HG03432 (cell line): ENCODE measurements at regions not wholly inside any gene's neighbourhood (a gene's known extent, or its start where the extent isn't known, plus 50 kb on each side); places are given as distances from the start of the nearest gene placed in this dataset.
A peak's percentile ranks its signal among the peaks of the same experiment; 100 is the strongest.

Source experiments
- ATAC-seq: cut with Tn5 transposase; IDR thresholded peaks from one replicate; pipeline ENCODE4 v1.9.1; 2021; ENCODE audit warnings: mild to moderate bottlenecking, moderate library complexity; ENCODE audit not compliant: unreplicated experiment

- ATAC-seq = no peak
Observed at GRCh38 chr17:77306790-77307478, 166.2 kb downstream of the SEC14L1 start.

DNA sequence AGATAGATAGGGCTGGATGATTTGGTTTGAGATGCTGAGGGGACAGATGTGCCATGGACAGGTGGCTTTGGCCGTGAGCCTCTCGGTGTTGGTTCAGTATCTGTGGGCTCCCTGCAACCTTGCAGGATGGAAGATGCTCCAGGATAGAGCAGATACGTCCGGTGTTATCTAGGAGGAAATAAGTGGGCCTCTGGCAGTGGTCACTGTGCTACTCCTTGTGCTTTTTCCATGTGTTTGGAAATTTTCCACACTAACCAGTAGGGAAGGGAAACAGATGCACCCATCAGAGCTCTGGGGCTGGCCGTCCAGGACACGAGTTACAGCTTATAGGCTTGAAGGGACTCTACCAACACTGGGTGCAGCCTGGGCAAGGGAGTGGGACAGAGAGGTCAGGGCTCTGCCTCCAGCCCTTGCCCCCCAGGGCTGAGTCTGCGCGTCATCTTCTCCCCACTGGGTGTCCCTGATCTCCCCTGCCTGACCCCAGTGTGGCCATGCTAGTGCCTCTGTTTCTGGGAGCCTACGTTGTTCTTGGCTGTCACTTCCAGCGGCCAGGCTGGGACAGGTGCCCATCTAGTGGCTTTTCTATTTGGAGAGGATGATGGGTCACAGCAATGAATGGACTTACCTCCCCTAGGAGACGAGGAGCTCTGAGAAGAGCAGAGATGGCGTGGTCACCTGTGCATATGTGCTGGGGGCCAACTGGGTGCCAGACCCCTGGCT, 166.9 kb downstream of the SEC14L1 start:
- no peak for ATAC-seq

GRCh38 chr17:77308861-77309726, 168.3 kb downstream of the SEC14L1 start:
- no peak for ATAC-seq

GRCh38 chr17:77310336-77310735, 169.6 kb downstream of the SEC14L1 start:
- no peak for ATAC-seq

DNA sequence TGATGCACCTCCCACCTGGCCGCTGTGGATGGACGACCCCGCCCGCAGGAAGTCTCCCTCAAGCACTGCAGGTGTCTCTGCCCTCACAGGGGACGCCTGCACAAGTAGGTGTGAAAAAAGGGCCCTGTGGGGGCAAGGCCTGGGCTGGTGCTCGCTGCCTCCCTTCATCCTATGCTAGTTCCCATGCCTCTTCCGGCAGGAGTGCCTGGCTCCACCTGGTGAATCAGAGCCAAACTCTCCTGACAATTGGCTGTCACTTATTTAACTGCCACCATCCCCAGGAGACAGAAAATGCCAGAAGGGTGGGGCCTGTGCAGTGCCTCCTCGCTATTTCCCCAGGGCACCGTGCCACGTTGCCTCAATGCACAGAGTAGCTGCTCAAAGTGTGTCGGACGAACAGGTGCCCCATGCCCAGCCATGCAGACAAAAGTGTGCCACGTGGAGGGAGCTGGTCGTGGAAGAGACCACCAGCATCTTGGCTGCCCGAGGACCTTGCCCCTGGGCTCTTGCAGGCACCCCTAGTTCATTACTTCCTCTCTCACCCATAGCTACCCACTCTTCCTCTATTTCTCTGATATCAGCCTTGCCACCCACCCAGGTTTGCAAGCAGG, 170.7 kb downstream of the SEC14L1 start:
- no peak for ATAC-seq

- no peak for ATAC-seq
Observed at GRCh38 chr17:77312061-77312701, 171.4 kb downstream of the SEC14L1 start.

DNA sequence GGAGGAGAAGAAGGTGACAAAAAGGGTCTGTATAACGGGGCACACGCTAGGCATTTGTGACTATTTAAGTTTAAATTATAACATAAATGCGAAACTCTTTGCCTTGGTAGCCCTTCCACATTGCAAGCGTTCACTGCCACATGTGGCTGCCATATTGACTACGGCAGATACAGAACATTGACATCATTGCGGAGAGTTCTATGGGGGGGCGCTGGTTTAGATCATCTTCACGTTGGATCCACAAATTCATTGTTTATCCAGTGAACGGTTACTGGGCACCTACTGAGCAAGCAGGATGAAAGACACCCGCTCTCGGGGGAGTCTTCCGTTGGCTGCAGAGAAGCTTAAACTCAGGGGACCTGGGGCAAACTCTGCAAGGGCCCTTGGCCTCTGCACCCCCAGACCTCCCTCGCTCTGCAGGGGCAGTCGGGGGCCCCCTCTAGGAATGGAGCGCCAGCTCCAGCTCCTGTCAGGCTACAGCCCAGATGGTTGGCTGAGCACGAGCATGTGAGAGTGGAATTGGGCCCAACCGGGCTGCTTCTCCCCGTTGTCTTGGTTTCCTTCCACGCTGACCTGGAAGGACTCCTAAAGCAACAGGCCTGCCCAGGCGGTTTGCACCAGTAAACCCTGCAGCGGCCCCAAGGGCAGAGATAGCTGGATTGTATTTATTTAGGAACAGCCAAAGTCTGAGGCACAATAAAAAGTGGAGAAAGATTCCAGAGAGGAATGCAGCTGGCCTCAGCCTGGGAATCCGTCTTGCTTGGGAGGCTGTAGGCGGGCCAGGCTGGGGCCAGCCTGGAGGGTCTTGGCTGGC, 172.2 kb downstream of the SEC14L1 start:
- ATAC-seq = no peak

- no peak for ATAC-seq
Observed at GRCh38 chr17:77313831-77314230, 173.1 kb downstream of the SEC14L1 start.

DNA sequence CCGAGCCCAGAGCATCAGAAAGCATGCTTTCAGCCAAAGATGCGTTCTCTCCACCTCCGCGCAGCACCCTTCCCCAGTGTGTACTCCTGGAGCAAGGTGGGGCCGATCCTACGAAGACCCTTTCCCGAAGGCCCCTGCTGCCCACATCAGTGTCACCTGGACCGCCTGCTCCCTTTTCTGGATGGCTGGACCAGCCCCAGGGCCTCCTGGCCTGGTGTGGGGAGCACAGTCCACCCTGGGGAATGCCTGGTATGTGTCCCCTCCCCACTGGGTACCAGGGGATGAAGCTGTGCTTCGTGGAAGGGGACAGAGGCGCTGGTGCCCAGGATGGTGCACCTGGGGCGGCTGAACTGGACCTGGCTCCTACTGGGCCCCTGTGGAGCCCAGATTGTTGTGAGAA, 173.8 kb downstream of the SEC14L1 start:
- no peak for ATAC-seq

- no peak for ATAC-seq
Observed at GRCh38 chr17:77315010-77315409, 174.2 kb downstream of the SEC14L1 start.

GRCh38 chr17:77315551-77316190, 174.9 kb downstream of the SEC14L1 start:
- ATAC-seq = no peak

- ATAC-seq = no peak
Observed at GRCh38 chr17:77316191-77316641, 175.4 kb downstream of the SEC14L1 start.

GRCh38 chr17:77316651-77317050, 175.9 kb downstream of the SEC14L1 start:
- ATAC-seq = no peak

- no peak for ATAC-seq
Observed at GRCh38 chr17:77317091-77317750, 176.5 kb downstream of the SEC14L1 start.

GRCh38 chr17:77318021-77318420, 177.3 kb downstream of the SEC14L1 start:
- no peak for ATAC-seq

GRCh38 chr17:77318491-77319210, 177.9 kb downstream of the SEC14L1 start:
- ATAC-seq = no peak

DNA sequence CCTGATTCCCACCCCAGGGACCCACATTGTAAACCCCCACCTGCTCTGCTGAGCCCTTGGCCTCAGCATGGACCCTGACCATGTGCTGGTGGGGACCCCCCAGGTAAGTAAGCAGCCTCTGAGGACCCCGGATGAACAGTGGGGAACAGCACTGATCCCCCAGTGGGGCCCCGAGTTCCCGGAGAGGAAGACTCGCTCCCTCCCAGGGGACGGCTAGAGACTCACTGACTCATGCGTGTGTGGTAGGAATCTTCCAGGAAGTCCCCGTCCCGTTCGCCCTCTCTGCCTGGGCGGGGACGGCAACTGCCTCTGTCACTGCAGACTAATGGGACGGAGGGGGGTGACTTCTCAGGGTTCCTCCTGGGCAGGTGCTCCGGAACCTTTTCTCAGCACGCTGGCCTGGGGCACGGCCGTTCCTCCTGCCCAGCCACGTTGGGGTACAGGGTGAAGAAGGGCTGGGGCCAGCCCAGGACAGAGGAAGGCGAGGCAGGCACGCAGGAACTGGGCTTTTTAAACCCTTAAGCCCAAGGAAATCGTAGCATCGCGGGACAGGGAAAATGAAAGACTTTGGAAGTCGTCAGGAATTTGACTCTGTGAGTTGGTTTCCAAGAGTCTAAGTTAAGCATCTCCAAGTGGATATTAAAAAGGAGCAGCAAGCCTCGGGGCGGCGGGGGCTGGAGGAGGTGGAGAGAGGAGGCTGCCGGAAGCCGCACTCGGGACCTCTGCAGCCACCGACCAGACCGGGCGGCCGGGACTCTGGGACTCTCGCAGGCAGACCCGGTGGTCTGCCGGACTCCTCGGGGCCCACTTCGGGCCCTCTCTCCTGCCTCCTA, 178.7 kb downstream of the SEC14L1 start:
- peak; percentile 24 for ATAC-seq
